Inflammatory macrophage (primary cell): ENCODE measurements at regions not wholly inside any gene's neighbourhood (a gene's known extent, or its start where the extent isn't known, plus 50 kb on each side); places are given as distances from the start of the nearest gene placed in this dataset.
"Not testable (repeated sequence)": the region's sequence is repeated elsewhere in the genome, so short reads cannot be mapped to it uniquely, and the experiment has no call there.

Experiments
- DNase-seq, 2 donors: peaks; one replicate each; pipeline ENCODE4 v3.0.0-alpha.2; 2020 to 2022

DNA sequence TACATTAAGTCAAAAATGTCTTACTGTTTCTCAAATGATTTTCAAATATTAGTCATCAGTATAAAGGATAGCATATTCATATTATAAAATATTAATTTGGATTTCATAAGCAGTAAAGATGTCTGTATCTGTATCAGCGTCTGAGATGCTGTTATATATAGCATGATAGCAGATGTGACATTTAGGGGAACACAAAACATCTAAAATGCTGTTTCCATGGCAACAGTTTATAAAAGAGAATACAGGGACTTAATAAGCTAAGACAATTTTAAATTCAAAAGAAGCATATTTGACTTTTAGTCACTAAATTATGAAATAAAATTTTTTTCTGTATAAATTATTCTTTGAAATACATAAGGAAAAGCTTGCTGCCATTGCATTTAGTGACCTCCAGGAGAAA, 432.2 kb downstream of the PDGFC start:
- no peak for DNase-seq

DNA sequence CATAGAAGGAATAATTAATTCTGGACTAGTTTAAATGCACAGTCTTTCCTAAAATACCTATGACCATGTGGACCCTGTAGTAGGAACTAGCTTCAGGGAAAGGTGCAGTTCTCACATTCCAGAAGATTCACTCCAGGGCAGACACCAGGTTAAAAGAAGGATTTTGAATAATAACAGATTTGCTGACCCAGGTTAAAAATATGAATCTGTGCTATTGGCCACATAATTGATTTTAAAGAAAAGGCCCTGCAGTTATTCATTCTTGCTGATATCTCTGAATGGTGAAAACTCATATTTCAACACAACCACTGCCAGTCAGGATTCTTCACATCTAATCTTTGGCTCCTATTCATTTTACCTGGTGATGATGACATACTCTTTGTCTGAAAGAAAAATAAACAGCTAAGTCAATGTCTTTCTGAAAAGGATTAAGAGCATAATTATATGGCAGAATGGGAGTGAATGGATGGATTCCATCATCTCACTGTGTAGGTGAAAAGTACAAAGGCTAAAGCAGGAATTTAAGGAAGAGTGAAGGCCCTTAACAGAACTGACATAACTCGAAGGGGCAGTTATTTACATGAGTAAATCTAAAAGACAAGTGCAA, 432.8 kb downstream of the PDGFC start:
- DNase-seq: no peak

DNA sequence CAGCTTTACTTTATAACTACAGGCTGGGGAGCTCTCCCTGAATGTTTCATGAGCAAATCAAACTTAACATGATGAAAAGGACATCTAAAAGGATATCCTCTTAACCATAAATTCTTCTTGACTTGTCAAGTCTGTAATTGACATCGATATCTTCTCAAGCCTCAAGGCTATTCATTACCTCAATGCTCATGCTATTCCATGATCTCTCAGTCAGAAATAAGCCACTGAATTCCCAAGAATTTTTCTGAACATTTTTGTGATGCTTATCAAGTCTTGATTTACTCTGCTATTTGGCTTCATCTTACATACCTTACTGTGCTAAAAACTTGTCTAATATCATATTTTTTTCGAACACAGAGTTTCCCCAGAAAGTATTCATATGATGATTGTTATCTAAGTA, 433.4 kb downstream of the PDGFC start:
- DNase-seq: no peak

DNA sequence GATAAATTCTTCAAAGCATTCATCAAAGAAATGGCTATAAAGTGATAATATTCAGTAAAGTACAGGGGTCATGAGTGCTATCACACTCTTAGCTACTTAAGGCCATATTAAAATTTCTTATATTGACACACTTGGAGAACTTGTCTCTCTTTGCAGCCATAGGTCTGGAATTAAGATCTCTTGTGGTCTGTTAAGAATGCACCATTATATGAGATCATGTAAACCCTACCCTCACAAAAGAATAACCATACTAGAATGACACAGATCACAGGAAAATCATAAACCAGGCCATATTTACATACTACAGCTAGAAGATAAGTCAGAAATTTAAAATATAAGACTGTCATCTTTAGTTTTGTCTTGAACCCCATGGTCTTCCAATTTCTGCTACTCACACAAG, 434.3 kb downstream of the PDGFC start:
- DNase-seq: no peak

DNA sequence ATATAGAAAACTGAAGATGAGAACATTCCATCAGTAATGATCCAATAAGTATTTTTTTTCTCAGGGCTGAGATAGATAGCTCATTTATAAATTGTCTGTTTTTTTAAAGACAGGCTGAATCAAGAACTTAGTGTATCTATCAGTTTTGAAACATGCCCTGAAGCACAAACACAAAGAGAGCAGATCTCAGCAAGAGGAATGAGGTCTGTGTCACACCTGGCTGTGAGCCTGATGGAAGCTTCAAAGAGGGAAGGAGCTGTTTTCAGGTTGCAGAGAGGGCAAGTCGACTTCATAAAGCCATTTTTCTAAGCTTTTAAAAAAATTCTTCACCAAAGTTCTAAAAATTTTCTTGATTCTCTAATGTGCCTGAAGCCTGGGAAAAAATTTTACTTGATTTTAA, 434.9 kb downstream of the PDGFC start:
- no peak for DNase-seq

DNA sequence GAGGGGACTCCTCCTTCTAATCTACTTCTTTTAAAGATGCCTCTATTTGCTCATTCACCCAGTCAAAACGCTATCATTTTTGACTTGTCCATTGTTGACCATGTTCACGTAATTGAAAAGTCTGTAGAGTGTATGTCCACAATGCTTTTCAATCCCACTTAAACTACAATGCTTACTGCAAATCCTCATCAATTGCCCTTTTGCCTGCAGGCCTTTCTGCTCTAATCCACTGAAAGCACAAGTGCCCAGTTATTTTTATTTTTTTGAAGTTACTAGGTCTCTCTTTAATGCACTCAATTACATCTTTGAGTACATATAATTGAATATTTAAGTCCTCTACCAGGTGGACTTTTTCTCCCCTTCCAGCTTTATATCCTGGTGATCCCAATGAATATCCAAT, 437.4 kb downstream of the PDGFC start:
- DNase-seq: no peak

DNA sequence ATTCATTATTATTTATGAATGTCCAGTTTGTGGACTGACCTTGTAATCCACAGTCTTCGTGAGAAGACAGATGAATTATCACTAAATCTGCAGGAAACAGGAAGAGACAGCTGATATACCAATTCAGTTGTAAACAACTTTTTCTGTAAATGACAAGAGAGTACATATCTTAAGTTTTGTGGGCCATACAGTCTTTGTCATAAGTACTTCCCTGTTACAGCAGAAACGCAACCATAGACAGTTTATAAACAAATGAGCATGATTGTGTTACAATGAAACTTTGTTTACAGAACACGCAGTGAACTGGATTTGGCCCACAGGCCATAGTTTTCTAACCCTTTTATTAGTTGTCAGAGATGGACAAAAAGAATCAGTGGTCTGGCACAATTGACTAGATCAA, 443.4 kb downstream of the PDGFC start:
- DNase-seq: no peak

DNA sequence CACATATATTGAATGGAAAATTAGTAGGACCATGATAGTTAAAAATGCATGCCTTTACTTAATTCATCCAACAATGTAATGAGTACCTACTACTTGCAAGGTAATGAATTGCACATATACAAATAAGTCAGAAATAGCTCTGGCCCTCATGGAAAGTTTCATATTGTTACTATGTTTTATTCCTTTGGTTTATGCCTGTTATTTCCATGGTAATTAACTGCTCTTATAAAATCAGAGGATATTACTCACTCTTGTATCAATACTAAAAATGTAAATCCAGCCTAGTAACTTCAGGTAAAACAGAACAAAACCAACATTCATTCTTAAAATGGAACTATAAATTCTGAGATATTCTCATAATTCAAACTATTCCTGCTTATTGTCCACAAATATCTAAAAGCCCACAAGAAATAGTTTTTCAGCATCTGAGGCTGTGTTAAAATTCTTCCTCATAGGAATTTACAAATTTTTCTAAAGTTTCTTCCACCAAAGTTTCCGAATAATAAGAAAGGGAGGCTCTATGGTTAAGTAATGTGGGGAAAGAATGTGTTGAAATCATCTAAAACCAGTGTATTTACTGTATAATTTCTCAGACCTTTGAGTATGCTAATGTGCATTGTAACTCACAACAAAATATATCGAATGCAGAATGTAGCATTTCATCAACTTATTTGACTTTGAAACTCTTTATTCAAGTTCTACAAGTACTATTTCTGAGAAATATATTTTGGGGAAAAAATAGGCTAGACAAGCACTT, 444.2 kb downstream of the PDGFC start:
- no peak for DNase-seq

DNA sequence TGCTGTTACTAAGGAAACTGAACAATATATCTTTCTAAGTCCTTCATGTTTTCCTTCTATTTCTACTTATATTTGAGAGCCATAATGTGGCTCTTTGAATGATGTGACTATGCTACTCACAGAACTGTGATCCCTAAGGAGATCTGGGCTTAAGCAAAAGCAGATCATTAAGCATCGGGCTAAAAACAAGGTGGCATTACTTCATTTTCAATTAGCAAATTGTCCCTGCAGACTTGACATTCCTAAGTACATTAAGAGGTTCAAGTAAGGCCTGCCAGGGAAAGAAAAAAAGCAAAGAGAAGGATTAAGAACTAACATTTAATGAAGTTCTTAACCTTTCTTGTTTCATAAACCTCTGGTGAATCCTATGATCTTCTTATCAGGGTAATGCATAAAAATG, 447.6 kb downstream of the PDGFC start:
- no peak for DNase-seq

DNA sequence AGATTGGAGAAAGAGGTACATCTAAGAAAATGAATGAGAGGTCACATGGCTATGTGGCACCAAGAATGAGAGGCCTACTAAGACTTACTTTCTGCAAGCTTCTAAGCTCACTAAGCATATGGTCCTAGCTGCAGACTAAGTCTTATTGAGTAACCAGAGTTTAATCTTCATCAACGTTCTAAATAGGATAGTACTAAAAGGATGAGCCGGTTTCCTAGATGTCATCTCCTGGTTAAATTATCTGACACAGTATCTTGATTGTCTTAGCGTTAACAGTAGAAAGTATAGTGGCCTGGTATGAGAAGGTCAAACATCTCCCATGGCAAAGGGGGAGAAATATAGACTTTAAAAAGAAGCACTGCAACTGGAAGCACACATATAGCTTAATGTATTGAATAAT, 448.1 kb downstream of the PDGFC start:
- DNase-seq: no peak

DNA sequence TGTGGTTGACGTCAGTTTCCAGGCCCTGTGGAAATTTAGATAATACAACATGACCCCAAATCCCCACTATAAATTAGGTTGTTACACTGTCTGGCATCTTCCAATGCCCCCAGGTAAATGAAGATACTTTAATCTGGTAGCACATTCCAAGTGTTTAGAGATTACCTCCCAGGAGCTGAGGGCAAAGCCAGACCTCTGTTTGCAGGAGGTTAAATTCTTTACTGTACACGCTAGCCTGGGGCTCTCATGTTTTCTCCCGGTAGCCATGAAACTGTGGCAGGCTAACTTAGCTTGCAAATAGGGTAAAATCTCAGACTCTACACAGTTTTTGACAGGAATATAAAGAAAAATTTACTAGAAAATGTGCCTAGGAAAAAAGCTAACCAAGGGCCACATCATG, 450.0 kb downstream of the PDGFC start:
- DNase-seq: no peak

DNA sequence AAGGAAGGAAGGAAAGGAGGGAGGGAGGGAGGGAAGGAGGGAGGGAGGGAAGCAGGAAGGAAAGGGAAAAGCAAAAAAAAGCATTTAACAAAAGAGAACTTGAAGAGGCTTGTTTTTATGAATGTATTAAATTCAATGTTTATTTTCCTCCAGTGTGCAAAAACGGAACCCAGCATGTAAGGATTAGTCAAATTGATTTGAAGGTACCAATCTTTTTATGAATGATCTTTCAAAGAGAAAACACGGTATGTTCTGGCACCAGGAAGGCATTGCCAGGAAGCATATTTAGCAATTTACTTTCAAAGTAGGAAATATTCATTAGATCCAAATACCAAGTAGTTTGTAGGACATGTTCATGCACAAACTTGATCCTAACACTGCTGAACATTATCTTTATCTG, 453.6 kb downstream of the PDGFC start:
- no peak for DNase-seq

DNA sequence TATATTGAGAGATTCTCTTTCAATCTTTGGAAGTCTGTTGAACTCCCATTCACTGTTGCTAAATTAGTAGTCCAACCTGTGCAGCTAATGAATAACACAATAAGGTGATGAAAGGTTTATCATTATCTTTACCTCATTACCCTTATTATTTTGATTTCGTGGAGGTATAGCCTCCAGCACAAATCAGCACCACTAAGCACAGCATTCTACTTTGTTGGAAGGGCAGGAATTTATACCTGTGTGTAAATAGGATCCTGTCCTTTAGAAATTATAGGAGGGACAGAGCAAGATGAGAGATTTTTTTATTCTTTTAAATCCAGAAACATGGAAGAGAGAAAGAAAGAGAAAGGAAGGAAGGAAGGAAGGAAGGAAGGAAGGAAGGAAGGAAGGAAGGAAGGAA, 454.1 kb downstream of the PDGFC start:
- DNase-seq: no peak

DNA sequence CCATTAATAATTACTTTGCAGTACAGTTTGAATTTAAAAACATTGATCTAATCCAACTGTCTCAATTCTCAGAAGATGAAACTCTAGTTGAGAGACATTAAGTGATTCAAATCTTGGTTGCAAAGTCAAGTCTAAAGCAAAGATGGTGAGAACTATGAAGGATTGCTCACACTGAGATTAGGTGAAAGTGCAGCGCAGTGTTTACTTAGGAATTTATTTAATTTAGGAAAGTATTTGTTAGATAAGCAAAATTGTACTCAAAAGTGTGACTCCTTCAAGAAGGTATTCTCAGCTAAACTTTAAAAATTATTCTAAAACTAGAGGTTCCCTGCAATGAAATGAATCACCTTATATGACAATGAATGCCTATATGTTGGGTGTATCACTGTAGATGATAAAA, 454.9 kb downstream of the PDGFC start:
- no peak for DNase-seq

DNA sequence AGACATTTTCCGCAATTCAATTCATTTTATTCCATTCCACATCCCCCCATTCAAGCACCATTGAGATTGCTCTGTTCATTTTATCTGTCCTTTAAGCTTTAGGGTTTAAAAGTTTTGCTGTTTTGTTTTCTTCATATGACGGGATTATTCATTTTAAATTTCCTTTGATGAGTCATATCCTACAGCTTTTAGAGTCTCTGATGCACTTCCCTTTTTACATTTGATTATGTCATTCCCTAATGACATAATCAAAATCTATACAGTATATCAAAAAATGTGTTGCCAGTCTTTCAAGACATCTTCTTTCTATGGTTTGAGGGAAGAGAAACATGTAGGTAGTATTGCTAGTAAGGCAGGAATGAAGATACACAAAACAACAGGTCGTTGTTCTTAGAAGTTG, 456.3 kb downstream of the PDGFC start:
- DNase-seq: peak; percentile 4 to 56

DNA sequence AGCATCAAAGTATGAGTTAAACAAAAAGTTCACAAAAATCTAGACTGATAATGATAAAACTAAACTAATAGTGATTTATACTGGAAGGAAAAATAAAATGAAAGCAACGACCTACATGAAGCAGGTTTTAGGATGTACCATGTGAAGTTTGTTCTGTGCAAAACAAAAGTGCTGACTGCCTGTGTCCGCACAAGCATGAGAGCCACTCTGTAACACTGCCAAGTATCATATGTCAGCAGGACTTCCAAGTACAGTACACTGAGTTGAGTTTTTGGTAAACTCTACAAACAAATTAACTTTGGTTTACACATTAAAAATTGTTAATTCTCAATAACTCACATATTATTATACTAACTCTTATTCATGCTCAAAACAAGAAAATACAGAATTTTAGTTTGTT, 459.0 kb downstream of the PDGFC start:
- DNase-seq: no peak

DNA sequence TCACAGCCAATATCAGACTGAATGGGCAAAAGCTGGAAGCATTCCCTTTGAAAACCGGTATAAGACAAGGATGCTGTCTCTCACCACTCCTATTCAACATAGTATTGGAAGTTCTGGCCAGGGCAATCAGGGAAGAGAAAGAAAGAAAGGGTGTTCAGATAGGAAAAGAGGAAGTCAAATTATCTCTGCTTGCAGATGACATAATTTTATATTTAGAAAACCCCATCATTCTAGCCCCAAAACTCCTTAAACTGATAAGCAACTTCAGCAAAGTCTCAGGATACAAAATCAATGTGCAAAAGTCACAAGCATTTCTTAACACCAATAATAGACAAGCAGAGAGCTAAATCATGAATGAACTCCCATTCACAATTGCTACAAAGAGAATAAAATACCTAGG, 461.7 kb downstream of the PDGFC start:
- not testable (repeated sequence) for DNase-seq

DNA sequence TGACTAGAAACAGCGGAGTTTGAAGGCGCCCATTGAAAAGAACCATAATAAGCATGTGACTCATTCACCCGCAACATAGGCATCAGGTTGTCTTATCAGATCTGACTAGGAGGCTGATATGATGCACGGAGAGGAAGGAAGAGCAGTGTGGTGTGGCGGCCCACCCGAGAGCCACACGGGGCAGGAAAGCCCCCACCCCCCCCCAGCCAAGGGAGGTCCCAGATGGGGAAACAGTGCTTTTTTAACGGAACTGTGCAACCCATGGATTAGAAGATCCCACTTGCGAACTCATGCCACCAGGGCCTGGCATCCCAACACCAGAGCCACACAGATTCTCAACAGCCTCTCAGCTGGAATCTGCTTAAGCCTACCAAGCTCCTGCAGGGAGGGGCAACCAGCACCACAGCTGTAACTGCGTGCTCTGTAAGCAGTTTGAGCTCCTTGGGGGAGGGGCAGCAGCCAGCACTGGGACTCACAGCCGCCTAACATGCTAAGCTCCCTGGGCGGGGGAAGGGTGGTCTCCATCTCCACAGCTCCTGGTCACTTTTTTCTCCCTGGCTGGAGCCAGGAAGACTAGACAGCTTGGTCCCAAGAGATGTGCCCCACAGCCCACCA, 466.2 kb downstream of the PDGFC start:
- no peak for DNase-seq

DNA sequence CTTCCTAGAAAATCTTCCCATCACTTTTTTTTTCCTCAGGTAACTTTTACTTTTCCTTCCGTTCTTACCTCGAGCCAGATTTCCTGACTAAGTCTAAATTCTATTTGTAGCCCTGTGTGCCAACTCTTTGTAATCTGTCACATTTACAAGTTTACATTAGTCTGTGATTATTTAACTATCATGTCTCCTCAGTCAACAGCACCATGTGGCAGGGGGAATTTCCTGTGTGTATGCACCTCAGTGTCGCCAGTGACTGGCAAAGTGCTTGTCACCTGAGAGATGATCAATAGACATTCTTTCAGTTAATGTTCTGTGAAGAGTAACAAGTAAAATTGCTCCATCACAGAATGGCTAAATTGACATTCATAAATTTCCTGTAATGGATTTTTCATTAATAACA, 468.5 kb downstream of the PDGFC start:
- no peak for DNase-seq

DNA sequence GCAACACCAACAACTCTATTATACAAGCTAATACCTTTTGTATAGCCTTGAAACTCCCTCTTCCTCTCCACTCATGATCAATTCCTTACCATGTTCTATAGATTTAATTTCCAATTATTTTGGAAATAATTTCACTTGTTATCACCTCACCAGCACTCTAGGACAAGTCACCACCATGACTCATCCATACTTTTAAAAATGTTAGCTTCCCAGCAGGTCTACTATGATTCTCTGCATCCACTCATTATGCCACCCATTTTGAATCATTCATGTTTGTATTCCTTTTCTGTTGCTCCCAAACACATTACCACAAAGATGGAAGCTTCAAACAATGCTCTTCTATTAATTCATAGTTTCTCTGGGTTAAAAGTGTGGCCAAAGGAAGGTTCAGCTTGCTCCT, 469.6 kb downstream of the PDGFC start:
- DNase-seq: no peak

DNA sequence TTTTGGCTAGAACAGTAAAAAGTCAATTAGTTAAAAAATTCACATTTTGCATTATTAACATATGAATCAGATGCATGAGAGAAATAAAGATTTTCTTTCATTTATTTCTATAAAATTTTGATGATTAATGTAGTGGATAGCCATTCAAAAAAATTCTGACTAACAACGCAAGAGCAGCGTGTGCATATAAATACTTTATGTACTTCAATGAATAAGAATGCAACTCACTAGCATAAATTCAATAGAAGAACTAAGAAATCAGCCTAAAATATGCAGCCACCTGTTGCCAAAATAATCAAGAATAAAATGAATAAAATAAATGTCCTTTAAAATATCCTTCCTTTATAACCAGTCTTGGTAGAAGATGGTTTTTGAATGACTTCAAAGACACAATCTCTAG, 471.9 kb downstream of the PDGFC start:
- DNase-seq: no peak

DNA sequence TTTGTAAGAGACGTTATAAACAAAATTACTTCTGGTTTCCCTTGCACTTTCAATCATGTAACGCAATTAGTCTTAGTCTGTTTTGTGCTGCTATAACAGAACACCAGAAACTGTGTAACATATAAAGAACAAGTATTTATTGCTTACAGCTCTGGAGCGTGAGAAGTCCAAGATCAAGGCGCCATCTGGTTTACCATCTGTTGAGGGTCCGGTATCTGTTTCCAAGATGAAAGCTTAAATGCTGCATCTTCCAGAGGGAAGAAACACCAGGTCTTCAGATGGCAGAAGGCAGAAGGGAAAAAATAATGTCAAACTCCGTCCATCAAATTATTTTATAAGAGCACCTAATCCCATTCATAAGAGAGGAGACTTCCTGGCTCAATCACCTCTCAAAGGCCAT, 474.1 kb downstream of the PDGFC start:
- DNase-seq: no peak

DNA sequence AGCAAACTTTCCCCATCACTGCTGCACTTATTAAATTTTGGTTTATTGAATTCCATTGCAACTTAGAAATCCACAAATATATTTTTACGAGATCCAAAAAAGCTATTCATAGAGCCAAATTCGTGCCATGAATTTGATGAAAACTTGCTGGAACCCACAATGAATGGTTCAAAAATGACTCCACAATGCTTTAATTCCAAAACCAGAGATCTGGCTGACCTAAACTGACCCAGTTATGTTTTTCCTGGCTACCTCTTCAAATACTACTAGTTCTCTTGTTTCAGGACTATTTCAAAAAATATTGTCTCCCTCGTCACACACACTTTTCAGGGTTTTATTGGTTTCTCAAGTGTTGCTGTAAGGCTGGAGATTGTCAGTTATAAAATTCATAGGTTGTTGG, 474.8 kb downstream of the PDGFC start:
- no peak for DNase-seq

DNA sequence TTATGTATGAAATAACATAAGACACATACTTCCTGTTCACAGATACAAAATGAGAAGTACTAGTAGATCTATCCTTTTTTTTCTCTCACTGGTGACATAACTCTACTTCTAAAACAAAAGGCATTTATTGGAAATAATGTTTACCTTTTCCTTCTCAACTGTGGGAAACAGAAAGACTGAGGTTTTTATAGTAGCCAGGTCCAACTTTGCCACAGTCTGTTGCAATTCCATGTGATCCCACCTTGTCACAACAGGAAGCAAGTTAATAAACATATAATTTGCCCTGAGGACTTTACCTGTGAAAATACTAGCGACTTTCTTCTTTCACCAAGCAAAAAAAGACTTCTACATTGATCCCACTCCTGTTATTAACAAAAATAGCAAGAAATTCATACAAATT, 475.8 kb downstream of the PDGFC start:
- DNase-seq: no peak

DNA sequence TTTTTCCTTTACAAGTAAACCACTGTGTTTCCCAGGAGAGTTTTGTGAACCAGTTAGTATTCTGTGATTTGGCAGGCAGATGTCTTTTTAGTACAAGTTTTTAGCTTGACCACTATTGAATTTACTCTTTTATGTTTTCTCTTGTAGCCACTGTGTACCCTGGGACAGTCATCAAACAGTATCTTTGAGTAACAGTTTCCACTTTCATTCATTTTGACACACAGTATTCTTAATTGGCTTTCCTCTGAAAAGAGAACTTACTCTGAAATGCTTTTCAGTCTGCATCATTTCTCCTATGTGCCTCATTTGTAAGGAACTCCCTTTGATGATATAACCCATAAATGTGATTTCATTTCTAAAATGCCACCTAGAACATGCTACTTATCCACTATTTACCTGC, 476.5 kb downstream of the PDGFC start:
- no peak for DNase-seq
